HCT116 (cell line): ENCODE measurements at regions not wholly inside any gene's neighbourhood (a gene's known extent, or its start where the extent isn't known, plus 50 kb on each side); places are given as distances from the start of the nearest gene placed in this dataset.

ENCODE experiments used
- ATAC-seq: fragments of 200-7000 bp; cut with Tn5 transposase; 2 replicates; pipeline ENCODE4 v1.9.1; 2020; ENCODE audit warnings: mild to moderate bottlenecking, moderate library complexity
- BruUV-seq: library from RNA; stranded (reverse); fragments of 400-500 nt; replicated peaks from 2 replicates; lab custom pipeline; 2021; lab: Mats Ljungman, UMichigan
- CTCF ChIA-PET: fragments of 300-600 bp; sonication (Branson Sonifier 250); formaldehyde crosslinking; loops from one replicate; lab custom pipeline; 2021; ENCODE audit warnings: antibody characterized with exemption; lab: Charles Lee
- POLR2A ChIA-PET: fragments of 300-600, 350-600 bp; sonication (Branson Sonifier 250); formaldehyde crosslinking; loops from one replicate; lab custom pipeline; 2021; ENCODE audit warnings: antibody characterized with exemption; lab: Charles Lee
- RAD21 ChIA-PET, 2 experiments: fragments of 300-600 bp; sonication (Branson Sonifier 250); formaldehyde crosslinking; loops; one replicate each; lab custom pipeline; 2023; ENCODE audit warnings: low total read pairs in 2 of 2; ENCODE audit not compliant: uncharacterized antibody in 2 of 2, unreplicated experiment in 2 of 2, low non-redundant PET in 1 of 2; lab: Charles Lee
- DNase-seq: peaks from one replicate; pipeline ENCODE4 v3.0.0-alpha.2; 2010; ENCODE audit warnings: low read depth, low spot score
- H2AFZ ChIP-seq: fragments of 200-600 bp; shearing (Covaris generic), sonication (generic); 2 replicates; pipeline ENCODE4 v1.6.1; 2017; ENCODE audit warnings: low read depth, mixed run types, mixed read lengths, antibody characterized with exemption, low read length; ENCODE audit not compliant: poor library complexity, severe bottlenecking
- H3K27ac ChIP-seq: 2 replicates; pipeline ENCODE4 v1.5.1; 2012; ENCODE audit warnings: low read depth, low read length
- H3K27me3 ChIP-seq: fragments of 200-600 bp; sonication (generic); 2 replicates; pipeline ENCODE4 v1.6.1; 2016; ENCODE audit warnings: mixed run types, low read length, mixed read lengths; ENCODE audit not compliant: insufficient read depth
- H3K36me3 ChIP-seq, 2 experiments: fragments of 200-500 bp in 1 of 2; fragments of 200-600 bp in 1 of 2; sonication (Bioruptor generic) in 1 of 2; sonication (generic) in 1 of 2; 2 replicates each; pipeline versions ENCODE4 v1.5.1 to v1.6.1; 2014 to 2016; ENCODE audit warnings: low read length in 2 of 2, inconsistent platforms in 1 of 2, mixed read lengths in 1 of 2, mixed run types in 1 of 2; ENCODE audit not compliant: insufficient read depth in 2 of 2, control insufficient read depth in 1 of 2
- H3K4me1 ChIP-seq, 2 experiments: fragments of 200-600 bp in 1 of 2; sonication (generic) in 1 of 2; 2 replicates each; pipeline versions ENCODE4 v1.5.1 to v1.6.1; 2012 to 2017; ENCODE audit warnings: low read length in 2 of 2, inconsistent platforms in 1 of 2, mild to moderate bottlenecking in 1 of 2, mixed read lengths in 1 of 2, mixed run types in 1 of 2, moderate library complexity in 1 of 2; ENCODE audit not compliant: insufficient read depth in 2 of 2, control insufficient read depth in 1 of 2
- H3K4me2 ChIP-seq: fragments of 200-600 bp; sonication (generic); 2 replicates; pipeline ENCODE4 v1.6.1; 2017; ENCODE audit warnings: mixed run types, low read length, mixed read lengths
- H3K4me3 ChIP-seq, 2 experiments: fragments of 200-600 bp in 1 of 2; sonication (generic) in 1 of 2; replicated peaks in 1 of 2; 2 replicates each; pipeline ENCODE4 v1.5.1; 2011 to 2016; ENCODE audit warnings: low read length in 2 of 2, control low read depth in 1 of 2, low read depth in 1 of 2, mild to moderate bottlenecking in 1 of 2, mixed read lengths in 1 of 2, mixed run types in 1 of 2
- H3K79me2 ChIP-seq: fragments of 200-600 bp; sonication (generic); 2 replicates; pipeline ENCODE4 v1.6.1; 2017; ENCODE audit warnings: mild to moderate bottlenecking, mixed run types, low read length, moderate library complexity, mixed read lengths; ENCODE audit not compliant: insufficient read depth
- H3K9ac ChIP-seq: fragments of 200-600 bp; sonication (generic); 2 replicates; pipeline ENCODE4 v1.6.1; 2016; ENCODE audit warnings: low read length, mixed read lengths
- H3K9me2 ChIP-seq: fragments of 200-600 bp; sonication (generic), shearing (Covaris generic); 2 replicates; pipeline ENCODE4 v1.6.1; 2017; ENCODE audit warnings: mixed run types, mild to moderate bottlenecking, moderate library complexity; ENCODE audit not compliant: insufficient read depth
- H3K9me3 ChIP-seq, 2 experiments: fragments of 200-500 bp in 1 of 2; fragments of 200-600 bp in 1 of 2; sonication (Bioruptor generic) in 1 of 2; sonication (generic) in 1 of 2; 2 replicates each; pipeline ENCODE4 v1.6.1; 2014 to 2017; ENCODE audit warnings: low read length in 2 of 2, mixed read lengths in 2 of 2, inconsistent platforms in 1 of 2, low read depth in 1 of 2, mild to moderate bottlenecking in 1 of 2, mixed run types in 1 of 2, moderate library complexity in 1 of 2; ENCODE audit not compliant: control insufficient read depth in 1 of 2, insufficient read depth in 1 of 2
- H4K20me1 ChIP-seq: fragments of 200-600 bp; sonication (generic), shearing (Covaris generic); 2 replicates; pipeline ENCODE4 v1.6.1; 2017; ENCODE audit warnings: mixed run types, mild to moderate bottlenecking, moderate library complexity; ENCODE audit not compliant: insufficient read depth
- CBX3 ChIP-seq: IDR thresholded peaks from 2 replicates; pipeline ENCODE4 v1.6.1; 2012; ENCODE audit warnings: low read depth
- CEBPB ChIP-seq: IDR thresholded peaks from 2 replicates; pipeline ENCODE4 v1.6.1; 2012; ENCODE audit warnings: low read depth
- CTCF ChIP-seq, 3 experiments: fragments of 200-600 bp in 1 of 3; sonication (generic) in 1 of 3; IDR thresholded peaks in 2 of 3; conservative IDR thresholded peaks in 1 of 3; 2 replicates each; pipeline ENCODE4 v1.5.1; 2012 to 2017; ENCODE audit warnings: low read depth in 2 of 3, low read length in 2 of 3, antibody characterized with exemption in 1 of 3, borderline replicate concordance in 1 of 3, control low read depth in 1 of 3, mild to moderate bottlenecking in 1 of 3, mixed read lengths in 1 of 3, mixed run types in 1 of 3, moderate library complexity in 1 of 3; ENCODE audit not compliant: insufficient read depth in 1 of 3
- EGR1 ChIP-seq: IDR thresholded peaks from 2 replicates; pipeline ENCODE4 v1.6.1; 2012; ENCODE audit warnings: low read depth
- MAX ChIP-seq: IDR thresholded peaks from 2 replicates; pipeline ENCODE4 v1.6.1; 2012
- RAD21 ChIP-seq: IDR thresholded peaks from 2 replicates; pipeline ENCODE4 v1.6.1; 2012; ENCODE audit warnings: low read depth, mild to moderate bottlenecking
- SIN3A ChIP-seq: IDR thresholded peaks from 2 replicates; pipeline ENCODE4 v1.6.1; 2012; ENCODE audit warnings: low read depth
- SP1 ChIP-seq: IDR thresholded peaks from 2 replicates; pipeline ENCODE4 v1.6.1; 2012; ENCODE audit warnings: low read depth
- YY1 ChIP-seq: IDR thresholded peaks from 2 replicates; pipeline ENCODE4 v1.6.1; 2011; ENCODE audit warnings: low read length, low read depth, moderate library complexity, mild to moderate bottlenecking; ENCODE audit not compliant: insufficient replicate concordance; ENCODE audit errors: extremely low read depth
- intact Hi-C: fragments of 100-400 bp; cut with micrococcal nuclease; formaldehyde crosslinking; loops from 2 replicates; pipeline ENCODE4 v1.10.0; 2022

- H3K4me3 ChIP-seq, result no peak overlapping the region
- DNase-seq, result no peak
- TF ChIP-seq YY1 (no peak), SIN3A (no peak), RAD21 (no peak), MAX (no peak), CTCF (IDR thresholded peaks at IDR 0.05 in 2 of 3, conservative IDR thresholded peaks at IDR 0.05 in 1 of 3; ENCODE audit: borderline replicate concordance in 1 of 3, insufficient read depth in 1 of 3, low read depth in 2 of 3, low read length in 2 of 3) (no peak), CBX3 (no peak), SP1 (no peak), CEBPB (no peak), EGR1 (no peak)
- TF ChIP-seq, all 23 proteins: peak for 0
- no peak overlapping the region for H2AFZ ChIP-seq
- intact Hi-C loops, result no loop called here
- no peak overlapping the region for H3K9ac ChIP-seq
- peaks cover 13 to 31% of the 10 kb centered on the region in 2 experiments for H3K4me1 ChIP-seq
- BruUV-seq, result no TSS peak
- H3K27me3 ChIP-seq, result no peaks in the 10 kb centered on the region; the same call in 1 of the 2 replicates
- no peak overlapping the region for H3K27ac ChIP-seq
- POLR2A ChIA-PET, result no interaction called here
- no peak overlapping the region for H3K4me2 ChIP-seq
- RAD21 ChIA-PET, result no interaction called here
- no peaks in the 10 kb centered on the region for H3K79me2 ChIP-seq
- H3K9me3 ChIP-seq, result no peaks in the 10 kb centered on the region
- no peak for ATAC-seq
- CTCF ChIA-PET, result interaction anchor here (1.2 kb wide), 1 partner anchor 18 kb away, joined by 3 read pairs; no protein-coding TSS in a partner anchor
- no peaks in the 10 kb centered on the region; the same call in 1 of the 2 replicates for H3K9me2 ChIP-seq
- no peaks in the 10 kb centered on the region for H4K20me1 ChIP-seq
- no peaks in the 10 kb centered on the region for H3K36me3 ChIP-seq
Observed at GRCh38 chr10:33027088-33027487, 69.1 kb upstream of the ITGB1 start.
